ENCODE measurements at regions not wholly inside any gene's neighbourhood (a gene's known extent, or its start where the extent isn't known, plus 50 kb on each side); places are given as distances from the start of the nearest gene placed in this dataset.

DNA sequence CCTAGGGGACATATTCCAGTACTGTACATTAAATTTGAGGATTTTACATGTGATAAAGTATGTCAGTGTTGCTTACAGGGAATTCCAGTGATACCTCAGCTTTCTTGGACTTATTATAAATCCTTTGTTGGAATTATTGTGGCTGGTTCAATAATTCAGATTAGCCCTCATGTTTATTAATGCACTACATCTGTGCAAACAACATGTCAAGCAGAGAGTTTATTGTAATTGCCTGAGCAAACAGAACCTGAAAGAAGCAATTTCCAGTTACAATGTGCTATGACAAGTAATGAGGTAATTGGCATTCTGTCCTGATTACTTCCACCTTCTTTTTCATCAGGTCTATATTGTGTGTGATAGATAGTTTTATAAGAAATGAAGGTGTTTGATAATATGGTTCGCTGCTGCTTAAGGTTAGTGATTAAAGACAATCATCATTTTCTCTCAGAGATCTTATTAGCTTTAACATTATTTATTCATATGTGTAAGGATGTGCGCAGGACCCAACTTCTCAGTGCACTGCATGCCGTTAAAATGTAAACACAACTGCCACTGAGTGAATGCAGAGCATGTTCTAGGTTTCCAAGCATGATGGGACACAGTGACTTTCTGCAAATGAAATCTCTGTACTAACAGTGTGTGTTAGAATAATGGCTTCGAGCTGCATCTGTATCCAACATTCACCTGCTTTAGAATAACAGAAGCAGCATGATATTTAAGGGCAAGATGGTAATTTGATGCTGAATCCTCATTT lies 973.7 kb upstream of the POU3F3 start:
- TF ChIP-seq, protein P1, sequence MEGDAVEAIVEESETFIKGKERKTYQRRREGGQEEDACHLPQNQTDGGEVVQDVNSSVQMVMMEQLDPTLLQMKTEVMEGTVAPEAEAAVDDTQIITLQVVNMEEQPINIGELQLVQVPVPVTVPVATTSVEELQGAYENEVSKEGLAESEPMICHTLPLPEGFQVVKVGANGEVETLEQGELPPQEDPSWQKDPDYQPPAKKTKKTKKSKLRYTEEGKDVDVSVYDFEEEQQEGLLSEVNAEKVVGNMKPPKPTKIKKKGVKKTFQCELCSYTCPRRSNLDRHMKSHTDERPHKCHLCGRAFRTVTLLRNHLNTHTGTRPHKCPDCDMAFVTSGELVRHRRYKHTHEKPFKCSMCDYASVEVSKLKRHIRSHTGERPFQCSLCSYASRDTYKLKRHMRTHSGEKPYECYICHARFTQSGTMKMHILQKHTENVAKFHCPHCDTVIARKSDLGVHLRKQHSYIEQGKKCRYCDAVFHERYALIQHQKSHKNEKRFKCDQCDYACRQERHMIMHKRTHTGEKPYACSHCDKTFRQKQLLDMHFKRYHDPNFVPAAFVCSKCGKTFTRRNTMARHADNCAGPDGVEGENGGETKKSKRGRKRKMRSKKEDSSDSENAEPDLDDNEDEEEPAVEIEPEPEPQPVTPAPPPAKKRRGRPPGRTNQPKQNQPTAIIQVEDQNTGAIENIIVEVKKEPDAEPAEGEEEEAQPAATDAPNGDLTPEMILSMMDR (IDR thresholded peaks at IDR 0.05; ENCODE audit: poor library complexity) = no peak
- TF ChIP-seq EZH2phosphoT487 (IDR thresholded peaks at IDR 0.05; ENCODE audit: low read depth, severe bottlenecking, unreplicated experiment) (no peak), EZH2 (IDR thresholded peaks at IDR 0.05; ENCODE audit: borderline replicate concordance) (no peak)
